BJ (cell line): ENCODE measurements at regions not wholly inside any gene's neighbourhood (a gene's known extent, or its start where the extent isn't known, plus 50 kb on each side); places are given as distances from the start of the nearest gene placed in this dataset.

Experiments
- CTCF ChIA-PET: fragments of 350-600 bp; formaldehyde crosslinking; extraction: SDS; loops from one replicate; lab custom pipeline; 2021; ENCODE audit warnings: antibody characterized with exemption, inconsistent platforms; lab: Yijun Ruan, JAX
- POLR2A ChIA-PET: fragments of 300-600 bp; sonication (Branson Sonifier 250); formaldehyde crosslinking; extraction: SDS; loops from one replicate; lab custom pipeline; 2021; ENCODE audit warnings: antibody characterized with exemption; lab: Charles Lee
- DNase-seq: peaks from one replicate; pipeline ENCODE4 v3.0.0-alpha.2; 2011; ENCODE audit warnings: low read depth
- H3K27me3 ChIP-seq: 2 replicates; pipeline ENCODE4 v1.6.0; 2011; ENCODE audit warnings: low read length; ENCODE audit not compliant: control insufficient read depth, insufficient read depth
- H3K36me3 ChIP-seq: 2 replicates; pipeline ENCODE4 v1.5.1; 2011; ENCODE audit warnings: low read length; ENCODE audit not compliant: control insufficient read depth, insufficient read depth
- H3K4me3 ChIP-seq: 2 replicates; pipeline ENCODE4 v1.5.1; 2011; ENCODE audit warnings: low read depth, mild to moderate bottlenecking, control low read depth, low read length
- TF ChIP-seq, protein P1 (sequence below): IDR thresholded peaks from 2 replicates; pipeline ENCODE4 v1.5.1; 2011; ENCODE audit warnings: low read depth, mild to moderate bottlenecking, control low read depth, inconsistent platforms, low read length, moderate library complexity; ENCODE audit not compliant: insufficient read depth

DNA sequence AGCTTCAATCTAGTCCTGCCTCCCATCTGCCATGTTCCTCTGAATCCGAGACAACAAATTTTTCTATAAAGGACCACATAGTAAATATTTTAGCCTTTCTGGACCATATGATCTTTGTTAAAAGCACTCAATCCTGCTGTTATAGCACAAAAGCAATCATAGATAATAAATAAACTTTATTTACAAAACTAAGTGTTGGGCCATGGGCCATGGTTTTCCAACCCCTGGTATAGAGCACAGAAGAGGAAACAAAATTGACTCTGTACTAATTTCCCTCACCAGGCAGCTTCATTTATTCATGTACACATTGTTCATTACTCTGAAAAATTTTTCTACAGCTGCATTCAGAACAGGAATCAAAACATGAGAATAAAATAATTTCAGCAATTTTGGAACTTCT lies 288.9 kb downstream of the AGTPBP1 start:
- ChIA-PET POLR2A (no interaction called here), CTCF (interaction anchor here (0.6 kb wide), 1 partner anchor 189 kb away, joined by 3 read pairs; no protein-coding TSS in a partner anchor)
- no peaks in the 10 kb centered on the region for H3K36me3 ChIP-seq
- no peak for DNase-seq
- no peaks in the 10 kb centered on the region for H3K27me3 ChIP-seq
- no peak overlapping the region for H3K4me3 ChIP-seq
- TF ChIP-seq, protein P1, sequence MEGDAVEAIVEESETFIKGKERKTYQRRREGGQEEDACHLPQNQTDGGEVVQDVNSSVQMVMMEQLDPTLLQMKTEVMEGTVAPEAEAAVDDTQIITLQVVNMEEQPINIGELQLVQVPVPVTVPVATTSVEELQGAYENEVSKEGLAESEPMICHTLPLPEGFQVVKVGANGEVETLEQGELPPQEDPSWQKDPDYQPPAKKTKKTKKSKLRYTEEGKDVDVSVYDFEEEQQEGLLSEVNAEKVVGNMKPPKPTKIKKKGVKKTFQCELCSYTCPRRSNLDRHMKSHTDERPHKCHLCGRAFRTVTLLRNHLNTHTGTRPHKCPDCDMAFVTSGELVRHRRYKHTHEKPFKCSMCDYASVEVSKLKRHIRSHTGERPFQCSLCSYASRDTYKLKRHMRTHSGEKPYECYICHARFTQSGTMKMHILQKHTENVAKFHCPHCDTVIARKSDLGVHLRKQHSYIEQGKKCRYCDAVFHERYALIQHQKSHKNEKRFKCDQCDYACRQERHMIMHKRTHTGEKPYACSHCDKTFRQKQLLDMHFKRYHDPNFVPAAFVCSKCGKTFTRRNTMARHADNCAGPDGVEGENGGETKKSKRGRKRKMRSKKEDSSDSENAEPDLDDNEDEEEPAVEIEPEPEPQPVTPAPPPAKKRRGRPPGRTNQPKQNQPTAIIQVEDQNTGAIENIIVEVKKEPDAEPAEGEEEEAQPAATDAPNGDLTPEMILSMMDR: no peak

- H3K4me3 ChIP-seq: no peak overlapping the region
- POLR2A ChIA-PET: no interaction called here
- CTCF ChIA-PET: interaction anchor here (1.1 kb wide), 1 partner anchor 23 kb away, joined by 3 read pairs; no protein-coding TSS in a partner anchor
- no peaks in the 10 kb centered on the region for H3K27me3 ChIP-seq
- H3K36me3 ChIP-seq: no peaks in the 10 kb centered on the region
- TF ChIP-seq, protein P1: no peak
- DNase-seq: no peak
These were observed 290.1 kb downstream of the AGTPBP1 start for GRCh38 chr9:85451680-85452079.

GRCh38 chr9:85445887-85446286 lies 295.9 kb downstream of the AGTPBP1 start:
- TF ChIP-seq, protein P1: no peak
- POLR2A ChIA-PET: no interaction called here
- Histone ChIP-seq H3K36me3 (no peaks in the 10 kb centered on the region), H3K4me3 (no peak overlapping the region), H3K27me3 (no peaks in the 10 kb centered on the region)
- DNase-seq: no peak
- CTCF ChIA-PET: no interaction called here

- no peak overlapping the region for H3K4me3 ChIP-seq
- no peak for DNase-seq
- ChIA-PET CTCF (no interaction called here), POLR2A (no interaction called here)
- TF ChIP-seq, protein P1: no peak
- no peaks in the 10 kb centered on the region for H3K27me3 ChIP-seq
- no peaks in the 10 kb centered on the region for H3K36me3 ChIP-seq
These were observed 297.5 kb downstream of the AGTPBP1 start for GRCh38 chr9:85444243-85444642.

- no peak overlapping the region for H3K4me3 ChIP-seq
- TF ChIP-seq, protein P1: no peak
- ChIA-PET CTCF (no interaction called here), POLR2A (no interaction called here)
- no peaks in the 10 kb centered on the region for H3K36me3 ChIP-seq
- no peak for DNase-seq
- no peaks in the 10 kb centered on the region for H3K27me3 ChIP-seq
These were observed 298.6 kb downstream of the AGTPBP1 start for GRCh38 chr9:85443190-85443598.
